Activated B cell treated with CpG ODN at 0.5 μM for 24 hours (primary cell): ENCODE measurements at regions not wholly inside any gene's neighbourhood (a gene's known extent, or its start where the extent isn't known, plus 50 kb on each side); places are given as distances from the start of the nearest gene placed in this dataset.

Experiments used
- ATAC-seq: fragments of 200-7000 bp; cut with Tn5 transposase; one replicate; pipeline ENCODE4 v1.10.0; 2021; ENCODE audit warnings: low read depth, mild to moderate bottlenecking, moderate library complexity
- CTCF ChIA-PET: fragments of 350-600 bp; sonication (Branson Sonifier 250); formaldehyde crosslinking; loops from one replicate; lab custom pipeline; 2021; ENCODE audit warnings: antibody characterized with exemption; lab: Charles Lee
- POLR2A ChIA-PET: fragments of 350-600 bp; sonication (Branson Sonifier 250); formaldehyde crosslinking; loops from one replicate; lab custom pipeline; 2021; ENCODE audit warnings: antibody characterized with exemption; lab: Charles Lee
- DNase-seq: peaks from one replicate; pipeline ENCODE4 v3.0.0; 2022
- H3K27ac Mint-ChIP-seq: one replicate; pipeline ENCODE4 v1.8.0; 2020; ENCODE audit warnings: mixed read lengths
- H3K27me3 Mint-ChIP-seq: one replicate; pipeline ENCODE4 v1.8.0; 2021; ENCODE audit warnings: mixed read lengths
- H3K36me3 Mint-ChIP-seq: one replicate; pipeline ENCODE4 v1.8.0; 2021; ENCODE audit warnings: low read depth, mixed read lengths
- H3K4me1 Mint-ChIP-seq: one replicate; pipeline ENCODE4 v1.8.0; 2021; ENCODE audit warnings: mixed read lengths
- H3K4me3 Mint-ChIP-seq: one replicate; pipeline ENCODE4 v1.8.0; 2020; ENCODE audit warnings: mild to moderate bottlenecking, mixed read lengths
- H3K9me3 Mint-ChIP-seq: one replicate; pipeline ENCODE4 v1.8.0; 2020; ENCODE audit warnings: mixed read lengths
- CTCF ChIP-seq: fragments of 200-600 bp; IDR thresholded peaks from one replicate; pipeline ENCODE4 v1.8.0; 2022; ENCODE audit warnings: antibody characterized with exemption, mild to moderate bottlenecking
- intact Hi-C: fragments of 100-400 bp; cut with micrococcal nuclease; formaldehyde crosslinking; loops from one replicate; pipeline ENCODE4 v1.15.1; 2024

GRCh38 chr1:34346128-34346527, 169.4 kb downstream of the C1orf94 start:
- no peak for TF ChIP-seq CTCF
- intact Hi-C loops: no loop called here
- Mint-ChIP-seq H3K4me1 (no peaks in the 10 kb centered on the region), H3K36me3 (no peaks in the 10 kb centered on the region), H3K27ac (no peak overlapping the region), H3K9me3 (no peaks in the 10 kb centered on the region), H3K27me3 (peaks cover 2% of the 10 kb centered on the region), H3K4me3 (no peak overlapping the region)
- ChIA-PET POLR2A (no interaction called here), CTCF (no interaction called here)
- no peak for ATAC-seq
- DNase-seq: no peak

- CTCF ChIA-PET: no interaction called here
- DNase-seq: no peak
These were observed 176.7 kb downstream of the C1orf94 start for GRCh38 chr1:34353409-34353808.

GRCh38 chr1:34354367-34354766, 177.7 kb downstream of the C1orf94 start:
- POLR2A ChIA-PET: no interaction called here
- intact Hi-C loops: no loop called here
- no peaks in the 10 kb centered on the region for H3K36me3 Mint-ChIP-seq
- CTCF ChIA-PET: no interaction called here
- TF ChIP-seq CTCF: no peak
- H3K4me3 Mint-ChIP-seq: no peak overlapping the region
- peaks cover 10% of the 10 kb centered on the region for H3K27me3 Mint-ChIP-seq
- H3K4me1 Mint-ChIP-seq: no peaks in the 10 kb centered on the region
- no peak for DNase-seq
- no peak overlapping the region for H3K27ac Mint-ChIP-seq
- no peak for ATAC-seq
- no peaks in the 10 kb centered on the region for H3K9me3 Mint-ChIP-seq

More at GRCh38 chr1:34353409-34353808, 176.7 kb downstream of the C1orf94 start:
- Mint-ChIP-seq H3K4me3 (no peak overlapping the region), H3K27me3 (peaks cover 10% of the 10 kb centered on the region), H3K27ac (no peak overlapping the region), H3K9me3 (no peaks in the 10 kb centered on the region), H3K36me3 (no peaks in the 10 kb centered on the region), H3K4me1 (no peaks in the 10 kb centered on the region)
- ATAC-seq: no peak
- TF ChIP-seq CTCF: no peak
- POLR2A ChIA-PET: no interaction called here
- intact Hi-C loops: no loop called here

GRCh38 chr1:34356853-34357252, 180.1 kb downstream of the C1orf94 start:
- CTCF ChIA-PET: no interaction called here
- no peak for ATAC-seq
- POLR2A ChIA-PET: no interaction called here
- no peak overlapping the region for H3K4me3 Mint-ChIP-seq
- intact Hi-C loops: no loop called here
- H3K4me1 Mint-ChIP-seq: no peaks in the 10 kb centered on the region
- H3K27me3 Mint-ChIP-seq: peaks cover 13% of the 10 kb centered on the region
- H3K36me3 Mint-ChIP-seq: no peaks in the 10 kb centered on the region
- no peaks in the 10 kb centered on the region for H3K9me3 Mint-ChIP-seq
- TF ChIP-seq CTCF: no peak
- DNase-seq: no peak
- no peak overlapping the region for H3K27ac Mint-ChIP-seq

GRCh38 chr1:34358636-34359035, 181.9 kb downstream of the C1orf94 start:
- Mint-ChIP-seq H3K27ac (no peak overlapping the region), H3K27me3 (peaks cover 19% of the 10 kb centered on the region), H3K9me3 (peaks cover 2% of the 10 kb centered on the region), H3K36me3 (no peaks in the 10 kb centered on the region), H3K4me1 (no peaks in the 10 kb centered on the region), H3K4me3 (no peak overlapping the region)
- CTCF ChIA-PET: no interaction called here
- no peak for DNase-seq
- TF ChIP-seq CTCF: no peak
- POLR2A ChIA-PET: no interaction called here
- intact Hi-C loops: no loop called here
- ATAC-seq: no peak
